Chondrocyte (in vitro differentiated cells): ENCODE measurements at regions not wholly inside any gene's neighbourhood (a gene's known extent, or its start where the extent isn't known, plus 50 kb on each side); places are given as distances from the start of the nearest gene placed in this dataset.
A peak's percentile ranks its signal among the peaks of the same experiment; 100 is the strongest.

Source experiments
- DNase-seq: peaks from one replicate; pipeline ENCODE4 v3.0.0; 2021; ENCODE audit warnings: mixed read lengths, low spot score
- H3K27ac Mint-ChIP-seq: one replicate; pipeline ENCODE4 v1.8.0; 2021; ENCODE audit warnings: mild to moderate bottlenecking, moderate library complexity, mixed read lengths; ENCODE audit not compliant: unreplicated experiment
- H3K27me3 Mint-ChIP-seq: 2 replicates; pipeline ENCODE4 v1.8.0; 2021; ENCODE audit warnings: low read depth, mixed read lengths
- H3K36me3 Mint-ChIP-seq: 2 replicates; pipeline ENCODE4 v1.8.0; 2021; ENCODE audit warnings: low read depth, mixed read lengths
- H3K4me1 Mint-ChIP-seq: 2 replicates; pipeline ENCODE4 v1.8.0; 2021; ENCODE audit warnings: low read depth, mild to moderate bottlenecking, mixed read lengths
- H3K4me3 Mint-ChIP-seq: one replicate; pipeline ENCODE4 v1.8.0; 2021; ENCODE audit warnings: mild to moderate bottlenecking, moderate library complexity, mixed read lengths; ENCODE audit not compliant: unreplicated experiment
- H3K9me3 Mint-ChIP-seq: 2 replicates; pipeline ENCODE4 v1.8.0; 2021; ENCODE audit warnings: low read depth, mixed read lengths
- TF ChIP-seq, protein P1 (sequence below): fragments of 200-600 bp; sonication (generic); IDR thresholded peaks from 2 replicates; pipeline ENCODE4 v1.5.0; 2021; ENCODE audit warnings: antibody characterized with exemption, mild to moderate bottlenecking, moderate library complexity

DNA sequence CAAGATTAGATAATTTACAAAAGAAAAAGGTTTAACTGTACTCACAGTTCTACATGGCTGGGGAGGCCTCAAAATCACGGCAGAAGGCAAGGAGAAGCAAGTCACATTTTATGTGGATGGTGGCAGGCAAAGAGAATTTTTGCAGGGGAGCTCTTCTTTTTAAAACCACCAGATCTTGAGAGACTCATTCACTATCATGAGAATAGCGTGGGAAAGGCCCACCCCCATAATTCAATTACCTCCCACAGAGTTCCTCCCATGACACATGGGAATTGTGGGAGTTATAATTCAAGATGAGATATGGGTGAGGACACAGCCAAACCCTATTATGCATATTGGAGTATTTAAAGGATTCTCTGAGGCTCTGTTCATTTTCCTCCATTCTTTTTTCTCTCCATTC lies 138.7 kb upstream of the CADM2 start:
- no peak for DNase-seq
- H3K36me3 Mint-ChIP-seq = no peaks in the 10 kb centered on the region
- H3K4me3 Mint-ChIP-seq = no peak overlapping the region
- no peaks in the 10 kb centered on the region for H3K27me3 Mint-ChIP-seq
- no peaks in the 10 kb centered on the region for H3K4me1 Mint-ChIP-seq
- TF ChIP-seq, protein P1, sequence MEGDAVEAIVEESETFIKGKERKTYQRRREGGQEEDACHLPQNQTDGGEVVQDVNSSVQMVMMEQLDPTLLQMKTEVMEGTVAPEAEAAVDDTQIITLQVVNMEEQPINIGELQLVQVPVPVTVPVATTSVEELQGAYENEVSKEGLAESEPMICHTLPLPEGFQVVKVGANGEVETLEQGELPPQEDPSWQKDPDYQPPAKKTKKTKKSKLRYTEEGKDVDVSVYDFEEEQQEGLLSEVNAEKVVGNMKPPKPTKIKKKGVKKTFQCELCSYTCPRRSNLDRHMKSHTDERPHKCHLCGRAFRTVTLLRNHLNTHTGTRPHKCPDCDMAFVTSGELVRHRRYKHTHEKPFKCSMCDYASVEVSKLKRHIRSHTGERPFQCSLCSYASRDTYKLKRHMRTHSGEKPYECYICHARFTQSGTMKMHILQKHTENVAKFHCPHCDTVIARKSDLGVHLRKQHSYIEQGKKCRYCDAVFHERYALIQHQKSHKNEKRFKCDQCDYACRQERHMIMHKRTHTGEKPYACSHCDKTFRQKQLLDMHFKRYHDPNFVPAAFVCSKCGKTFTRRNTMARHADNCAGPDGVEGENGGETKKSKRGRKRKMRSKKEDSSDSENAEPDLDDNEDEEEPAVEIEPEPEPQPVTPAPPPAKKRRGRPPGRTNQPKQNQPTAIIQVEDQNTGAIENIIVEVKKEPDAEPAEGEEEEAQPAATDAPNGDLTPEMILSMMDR = no peak
- H3K27ac Mint-ChIP-seq = no peak overlapping the region
- peaks cover 12% of the 10 kb centered on the region for H3K9me3 Mint-ChIP-seq

- H3K4me3 Mint-ChIP-seq = no peak overlapping the region
- no peaks in the 10 kb centered on the region for H3K36me3 Mint-ChIP-seq
- peaks cover 12% of the 10 kb centered on the region for H3K9me3 Mint-ChIP-seq
- no peak for DNase-seq
- no peak overlapping the region for H3K27ac Mint-ChIP-seq
- no peaks in the 10 kb centered on the region for H3K4me1 Mint-ChIP-seq
- TF ChIP-seq, protein P1 = no peak
- no peaks in the 10 kb centered on the region for H3K27me3 Mint-ChIP-seq
These were observed 137.9 kb upstream of the CADM2 start for GRCh38 chr3:84820906-84821305.

DNA sequence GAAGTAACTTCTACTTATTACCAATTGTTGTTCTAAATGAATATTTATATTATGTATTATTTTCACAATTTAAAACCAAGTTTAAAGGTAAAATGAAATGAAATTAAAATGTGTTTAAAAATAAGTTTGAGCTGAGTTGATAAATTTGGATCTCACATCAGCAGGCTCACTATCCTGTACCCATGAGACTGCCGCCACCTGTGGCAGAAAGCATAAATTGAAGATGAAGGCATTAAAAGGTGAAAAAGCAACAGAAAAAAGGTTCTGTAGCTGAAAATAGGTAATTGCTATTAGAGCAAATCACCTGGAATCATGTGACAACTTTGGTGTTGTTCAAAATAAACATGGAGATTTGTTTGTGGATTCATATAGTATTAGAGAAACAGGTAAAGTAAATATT lies 133.0 kb upstream of the CADM2 start:
- no peak overlapping the region for H3K4me3 Mint-ChIP-seq
- DNase-seq = no peak
- no peaks in the 10 kb centered on the region for H3K9me3 Mint-ChIP-seq
- H3K36me3 Mint-ChIP-seq = no peaks in the 10 kb centered on the region
- TF ChIP-seq, protein P1 = peak; percentile 26
- H3K4me1 Mint-ChIP-seq = no peaks in the 10 kb centered on the region
- H3K27ac Mint-ChIP-seq = no peak overlapping the region
- no peaks in the 10 kb centered on the region for H3K27me3 Mint-ChIP-seq

DNA sequence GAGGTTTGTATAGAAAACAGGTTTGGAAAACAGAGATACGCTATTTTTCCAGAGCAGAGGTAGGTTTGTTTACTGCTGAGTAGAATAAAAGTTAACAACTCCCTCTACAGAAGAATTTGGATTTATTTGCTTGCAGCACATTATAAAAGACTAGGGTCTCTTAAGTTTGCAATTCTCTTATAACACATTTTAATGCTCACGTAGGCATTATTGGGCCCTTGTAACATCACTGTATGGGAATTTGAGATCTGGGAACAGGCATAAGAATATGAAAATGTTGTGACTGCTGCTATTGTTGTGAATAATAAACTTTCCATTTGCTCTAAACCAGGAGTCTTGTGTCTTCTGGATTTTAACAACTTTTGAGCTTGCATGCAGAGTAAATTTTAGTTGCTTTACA lies 128.3 kb upstream of the CADM2 start:
- TF ChIP-seq, protein P1 = no peak
- H3K9me3 Mint-ChIP-seq = peaks cover 8% of the 10 kb centered on the region
- no peaks in the 10 kb centered on the region for H3K36me3 Mint-ChIP-seq
- no peaks in the 10 kb centered on the region for H3K4me1 Mint-ChIP-seq
- H3K27ac Mint-ChIP-seq = no peak overlapping the region
- no peak overlapping the region for H3K4me3 Mint-ChIP-seq
- no peak for DNase-seq
- no peaks in the 10 kb centered on the region for H3K27me3 Mint-ChIP-seq

DNA sequence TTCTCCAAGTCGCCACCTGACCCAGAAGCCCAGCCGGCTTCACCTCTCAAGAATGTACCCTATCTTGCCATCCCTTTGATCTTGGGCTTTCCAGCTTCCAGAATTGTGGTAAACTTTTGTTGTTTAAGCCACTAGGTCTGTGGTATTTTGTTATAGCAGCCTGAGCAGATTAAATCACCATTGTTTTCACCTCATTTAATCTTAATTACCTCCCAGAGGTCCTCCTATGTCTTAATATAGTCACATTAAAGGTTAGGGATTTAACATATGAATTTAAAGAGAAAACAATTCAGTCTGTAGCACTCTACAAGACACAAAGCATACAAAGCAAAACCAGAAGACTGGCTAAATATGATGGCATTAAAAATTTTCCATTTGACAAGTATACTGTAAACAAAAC lies 123.4 kb upstream of the CADM2 start:
- Mint-ChIP-seq H3K9me3 (peaks cover 8% of the 10 kb centered on the region), H3K4me1 (no peaks in the 10 kb centered on the region), H3K4me3 (no peak overlapping the region), H3K27me3 (no peaks in the 10 kb centered on the region), H3K27ac (no peak overlapping the region), H3K36me3 (no peaks in the 10 kb centered on the region)
- DNase-seq = no peak
- TF ChIP-seq, protein P1 = no peak
